Mammary epithelial cell (primary cell): ENCODE measurements at regions not wholly inside any gene's neighbourhood (a gene's known extent, or its start where the extent isn't known, plus 50 kb on each side); places are given as distances from the start of the nearest gene placed in this dataset.
"Not testable (repeated sequence)": the region's sequence is repeated elsewhere in the genome, so short reads cannot be mapped to it uniquely, and the experiment has no call there.

Experiments used
- EZH2 ChIP-seq: IDR thresholded peaks from 2 replicates; pipeline ENCODE4 v1.6.1; 2012; ENCODE audit warnings: low read length, inconsistent platforms, borderline replicate concordance
- TF ChIP-seq, protein P1 (sequence below), 2 donors: IDR thresholded peaks in 1 of 2; conservative IDR thresholded peaks in 1 of 2; 2 replicates each; pipeline ENCODE4 v1.5.1; 2011 to 2012; ENCODE audit warnings: inconsistent platforms in 2 of 2, low read length in 2 of 2, mild to moderate bottlenecking in 2 of 2, control low read depth in 1 of 2, low read depth in 1 of 2; ENCODE audit not compliant: insufficient read depth in 1 of 2; ENCODE audit errors: extremely low read depth in 1 of 2

DNA sequence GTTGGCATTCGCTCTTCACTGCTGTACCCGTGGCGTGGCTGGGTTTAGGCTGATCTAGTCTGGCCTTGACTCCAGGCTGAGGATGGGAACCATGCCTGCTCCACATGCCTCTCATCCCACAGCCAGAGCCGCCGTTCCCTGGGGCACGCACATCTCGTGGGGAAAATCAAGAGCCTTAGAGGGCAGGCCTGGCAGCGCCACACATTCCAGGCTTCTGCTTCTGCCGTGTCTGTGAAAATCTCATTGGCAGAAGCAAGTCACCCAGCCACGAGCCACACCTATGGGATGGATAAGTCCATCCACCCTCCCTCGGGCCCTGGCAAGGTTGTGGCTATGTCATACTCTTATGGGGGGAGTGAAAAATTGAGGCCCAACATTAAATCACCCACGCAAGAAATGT is 102.6 kb upstream of the LPCAT1 start:
- TF ChIP-seq, protein P1, sequence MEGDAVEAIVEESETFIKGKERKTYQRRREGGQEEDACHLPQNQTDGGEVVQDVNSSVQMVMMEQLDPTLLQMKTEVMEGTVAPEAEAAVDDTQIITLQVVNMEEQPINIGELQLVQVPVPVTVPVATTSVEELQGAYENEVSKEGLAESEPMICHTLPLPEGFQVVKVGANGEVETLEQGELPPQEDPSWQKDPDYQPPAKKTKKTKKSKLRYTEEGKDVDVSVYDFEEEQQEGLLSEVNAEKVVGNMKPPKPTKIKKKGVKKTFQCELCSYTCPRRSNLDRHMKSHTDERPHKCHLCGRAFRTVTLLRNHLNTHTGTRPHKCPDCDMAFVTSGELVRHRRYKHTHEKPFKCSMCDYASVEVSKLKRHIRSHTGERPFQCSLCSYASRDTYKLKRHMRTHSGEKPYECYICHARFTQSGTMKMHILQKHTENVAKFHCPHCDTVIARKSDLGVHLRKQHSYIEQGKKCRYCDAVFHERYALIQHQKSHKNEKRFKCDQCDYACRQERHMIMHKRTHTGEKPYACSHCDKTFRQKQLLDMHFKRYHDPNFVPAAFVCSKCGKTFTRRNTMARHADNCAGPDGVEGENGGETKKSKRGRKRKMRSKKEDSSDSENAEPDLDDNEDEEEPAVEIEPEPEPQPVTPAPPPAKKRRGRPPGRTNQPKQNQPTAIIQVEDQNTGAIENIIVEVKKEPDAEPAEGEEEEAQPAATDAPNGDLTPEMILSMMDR (conservative IDR thresholded peaks at IDR 0.05 in 1 of 2, IDR thresholded peaks at IDR 0.05 in 1 of 2; ENCODE audit: extremely low read depth in 1 of 2, insufficient read depth in 1 of 2, low read depth in 1 of 2, low read length in 2 of 2): not testable (repeated sequence)
- not testable (repeated sequence) for TF ChIP-seq EZH2
